NCI-H524 treated with DMSO at 0.1 percent for 48 hours (cell line): ENCODE measurements at regions not wholly inside any gene's neighbourhood (a gene's known extent, or its start where the extent isn't known, plus 50 kb on each side); places are given as distances from the start of the nearest gene placed in this dataset.
A peak's percentile ranks its signal among the peaks of the same experiment; 100 is the strongest.
"Not testable (repeated sequence)": the region's sequence is repeated elsewhere in the genome, so short reads cannot be mapped to it uniquely, and the experiment has no call there.

Source experiments
- DNase-seq: peaks from one replicate; lab custom pipeline; 2025; lab: John Stamatoyannopoulos, UW

DNA sequence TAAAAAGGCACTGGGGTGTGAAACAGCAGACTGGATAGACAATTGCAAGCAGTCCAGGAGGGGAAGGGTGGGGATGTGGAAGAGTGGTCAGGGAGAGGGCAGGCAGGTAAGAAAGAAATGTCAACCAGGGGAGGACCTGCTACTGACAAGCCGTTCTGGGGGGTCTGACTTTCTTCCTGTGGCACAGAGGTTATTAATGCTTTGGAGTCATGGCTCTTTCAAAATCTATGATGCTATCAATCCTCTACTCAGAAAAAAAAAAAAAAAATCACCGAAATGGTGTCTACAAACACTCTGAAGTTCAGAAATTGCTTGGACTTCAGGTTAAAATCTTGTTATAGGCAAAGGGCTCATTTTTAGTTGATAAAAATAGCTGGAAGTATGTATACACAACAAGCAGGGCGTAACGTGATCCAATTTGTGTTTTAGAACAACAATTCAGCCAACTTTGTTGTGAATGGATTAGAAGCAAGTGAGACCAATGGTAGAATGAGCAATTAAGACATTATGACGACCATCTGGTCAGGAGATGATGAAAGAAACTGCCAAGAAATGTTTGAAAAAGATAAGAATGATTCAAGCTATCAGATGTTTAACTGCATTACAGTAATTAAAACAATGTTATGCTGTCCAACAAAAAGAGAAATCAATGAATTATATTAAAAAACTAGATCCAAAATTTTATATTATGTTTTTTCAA is 255.2 kb downstream of the DEPDC1B start:
- no peak for DNase-seq

GRCh38 chr5:60439552-60439951 is 260.4 kb downstream of the DEPDC1B start:
- no peak for DNase-seq

DNA sequence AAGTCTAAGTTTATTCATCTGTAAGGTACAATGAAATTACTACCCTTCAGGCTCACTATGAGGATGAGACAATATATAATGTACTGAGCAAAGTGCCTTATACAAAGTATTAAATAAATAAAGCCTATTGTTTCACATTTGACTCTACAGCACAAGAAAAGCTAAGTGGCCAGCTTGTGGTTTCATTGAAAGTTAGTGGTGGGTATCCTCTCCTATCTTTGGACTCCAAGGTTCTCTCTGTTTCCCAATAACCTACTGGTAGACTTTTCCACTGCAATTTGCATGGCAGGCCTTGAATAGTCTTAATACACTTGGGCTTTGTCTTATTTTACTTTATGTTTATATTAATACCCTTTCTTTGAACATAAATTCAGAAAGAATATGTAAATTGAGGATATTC is 262.7 kb downstream of the DEPDC1B start:
- no peak for DNase-seq

DNA sequence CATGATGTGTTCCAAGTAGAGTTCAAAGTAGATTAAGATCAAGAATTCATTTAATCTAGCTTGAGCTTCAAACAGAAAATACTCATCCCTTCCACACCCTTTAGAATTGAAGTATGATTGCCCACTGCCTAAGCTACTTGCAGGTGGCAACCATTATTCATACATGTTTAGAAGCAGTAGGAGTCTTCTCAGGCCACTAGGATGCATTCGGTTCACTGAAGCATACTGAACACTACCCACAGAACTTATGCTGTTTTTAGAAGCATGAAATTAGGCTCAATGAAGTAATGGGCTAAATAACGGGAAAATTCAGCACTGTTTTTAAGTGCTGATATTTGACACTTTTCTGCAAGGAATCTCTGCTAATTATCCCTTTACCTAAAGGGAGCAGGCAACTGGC is 263.4 kb downstream of the DEPDC1B start:
- no peak for DNase-seq

DNA sequence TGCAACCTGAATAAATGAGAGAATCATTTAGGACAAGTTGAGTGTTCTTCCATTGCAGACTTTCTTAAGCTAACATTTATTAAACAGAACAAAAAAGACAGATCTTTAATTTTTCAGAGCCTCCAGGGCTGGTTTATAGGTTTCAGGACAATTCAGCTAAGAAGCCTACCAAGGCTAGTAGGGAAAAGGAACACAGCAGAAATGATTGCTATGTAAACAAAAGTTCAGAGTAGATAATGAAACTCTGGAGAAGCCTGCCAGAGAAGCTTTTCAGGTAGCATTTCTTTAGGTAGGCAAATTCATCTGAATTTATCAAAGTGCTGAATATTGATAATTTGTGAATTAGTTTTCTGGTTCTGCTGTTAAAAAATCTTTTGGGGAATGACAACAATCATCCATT is 264.2 kb downstream of the DEPDC1B start:
- DNase-seq: no peak

GRCh38 chr5:60426189-60426588 is 273.8 kb downstream of the DEPDC1B start:
- not testable (repeated sequence) for DNase-seq

DNA sequence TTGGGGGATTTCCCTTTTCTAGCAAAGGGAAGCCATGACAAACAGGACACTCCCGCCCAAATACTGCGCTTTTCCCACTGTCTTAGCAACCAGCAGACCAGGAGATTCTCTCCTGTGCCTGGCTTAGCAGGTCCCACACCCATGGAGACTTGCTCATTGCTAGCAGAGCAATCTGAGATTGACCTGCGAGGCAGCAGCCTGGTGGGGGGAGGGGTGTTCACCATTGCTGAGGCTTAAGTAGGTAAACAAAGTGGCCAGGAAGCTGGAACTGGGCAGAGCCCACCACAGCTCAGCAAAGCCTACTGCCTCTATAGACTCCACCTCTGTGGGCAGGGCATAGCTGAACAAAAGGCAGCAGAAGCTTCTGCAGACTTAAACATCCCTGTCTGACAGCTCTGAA is 279.2 kb downstream of the DEPDC1B start:
- not testable (repeated sequence) for DNase-seq

DNA sequence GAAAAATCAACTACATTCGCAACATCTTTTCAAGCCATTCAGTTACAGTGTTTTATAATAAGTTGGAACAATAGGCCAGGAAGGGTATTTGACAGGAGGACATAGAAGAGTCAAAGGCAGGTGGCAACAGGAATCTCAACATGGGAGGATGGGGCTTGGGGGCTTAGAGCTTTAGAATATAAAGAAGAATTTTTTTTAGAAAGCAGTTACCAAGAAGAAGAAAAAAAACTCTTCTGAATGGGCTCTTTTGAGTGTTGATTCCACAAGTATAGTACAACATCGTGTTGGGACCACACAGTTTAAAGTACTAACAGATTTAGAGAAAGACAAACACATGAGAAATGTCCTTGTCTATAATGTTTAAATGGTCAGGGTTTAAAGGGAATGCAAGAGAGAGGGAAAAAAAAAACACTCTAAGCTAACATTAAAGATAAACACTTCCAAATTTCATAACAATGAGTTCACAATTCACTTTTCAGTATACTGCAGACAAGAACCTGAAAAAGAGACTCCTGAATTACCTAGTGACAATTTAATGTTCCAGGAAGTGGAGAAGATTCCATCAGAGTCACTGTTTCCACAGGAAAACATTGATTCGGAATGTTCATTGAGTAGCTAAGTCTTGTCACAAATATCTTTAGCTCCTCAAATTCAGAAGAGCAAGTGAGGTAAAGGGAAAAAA is 282.3 kb downstream of the DEPDC1B start:
- no peak for DNase-seq

GRCh38 chr5:60415443-60415842 is 284.5 kb downstream of the DEPDC1B start:
- DNase-seq: no peak

DNA sequence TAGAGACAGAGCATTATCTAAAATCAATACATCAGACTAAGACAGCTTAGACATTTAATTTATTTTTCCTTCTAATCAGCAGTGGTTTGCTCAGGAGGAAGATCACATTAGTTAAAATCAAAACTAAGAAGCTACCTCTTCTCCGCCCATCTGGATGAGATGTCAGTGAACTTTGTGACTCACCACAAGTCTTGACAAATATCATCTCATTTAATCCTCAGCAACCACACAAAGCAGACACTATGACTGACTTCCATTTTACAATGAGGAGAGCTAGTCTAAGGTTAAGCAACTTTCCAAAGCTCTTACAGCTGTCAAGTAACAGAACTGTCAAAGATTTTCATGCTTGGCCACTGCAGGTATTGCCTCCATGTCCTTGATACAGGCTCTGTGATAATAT is 289.5 kb downstream of the DEPDC1B start:
- no peak for DNase-seq

- DNase-seq: no peak
These were observed 295.8 kb downstream of the DEPDC1B start for GRCh38 chr5:60404171-60404570.

GRCh38 chr5:60403343-60404006 is 296.5 kb downstream of the DEPDC1B start:
- DNase-seq: no peak

DNA sequence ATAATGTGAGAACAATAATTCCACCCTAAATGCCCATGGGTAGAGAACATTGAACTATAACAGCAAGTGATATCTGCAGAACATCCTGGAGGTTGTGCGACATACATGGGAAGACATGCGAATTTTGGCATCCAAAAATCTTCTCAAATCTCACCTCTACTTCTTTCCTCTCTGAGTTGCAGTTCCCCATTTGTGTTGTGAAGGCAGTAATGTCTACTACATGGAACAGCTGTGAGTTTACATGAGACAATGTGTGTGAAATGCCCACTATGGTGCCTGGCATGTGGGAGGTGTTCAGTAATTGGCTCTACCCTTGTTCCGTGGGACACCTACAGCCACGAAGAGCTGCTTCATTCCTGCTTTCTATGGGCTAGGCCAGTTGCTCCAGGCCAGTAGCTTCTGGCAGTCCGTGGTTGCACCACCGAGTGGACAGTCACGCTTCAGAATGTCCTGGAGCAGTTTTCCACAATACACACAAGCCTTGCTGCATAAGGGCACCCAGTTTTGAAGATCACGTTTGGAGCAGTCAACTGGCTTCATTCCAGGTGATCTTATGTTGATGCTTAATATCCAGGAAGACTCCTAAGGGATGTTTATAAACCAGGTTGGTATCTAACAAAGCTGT is 297.7 kb downstream of the DEPDC1B start:
- DNase-seq: no peak

DNA sequence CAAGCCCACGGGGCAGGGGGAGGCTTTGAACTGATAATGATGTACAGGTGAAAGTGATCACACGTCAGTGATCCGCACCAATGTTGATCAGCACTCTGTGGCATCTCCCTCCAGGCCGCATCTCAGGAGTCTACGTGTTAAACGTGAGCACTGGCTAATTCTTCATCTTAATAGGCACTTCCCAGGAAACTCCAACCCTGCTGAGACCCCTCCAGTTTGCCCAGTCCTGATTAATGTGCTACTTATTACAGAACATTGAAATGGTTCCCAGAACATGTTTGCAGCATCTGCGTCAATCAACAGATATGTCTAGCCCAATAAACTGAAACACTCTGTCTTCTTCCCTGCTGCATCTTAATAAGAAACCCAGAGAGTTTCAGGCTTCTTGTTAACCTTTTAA is 298.4 kb downstream of the DEPDC1B start:
- DNase-seq: no peak

DNA sequence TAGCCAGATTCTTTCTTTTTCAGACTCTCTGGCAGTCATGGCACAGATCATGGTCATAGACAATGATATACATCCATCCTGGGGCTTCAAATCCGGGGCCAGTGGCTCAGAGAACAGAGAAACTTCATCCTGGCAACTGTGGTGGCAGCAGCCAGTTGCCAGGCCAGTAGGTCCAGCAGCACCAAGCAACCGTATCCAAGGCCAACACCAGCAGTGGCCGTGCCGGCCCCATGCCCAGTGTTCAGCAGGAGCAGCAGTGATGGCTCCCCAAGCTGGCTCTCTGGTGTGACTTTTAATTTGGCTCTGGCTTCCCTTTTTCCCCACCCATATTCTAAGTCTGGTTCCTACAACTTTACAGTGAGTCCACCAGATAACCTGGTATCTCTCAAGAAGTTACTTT is 300.5 kb downstream of the DEPDC1B start:
- no peak for DNase-seq

DNA sequence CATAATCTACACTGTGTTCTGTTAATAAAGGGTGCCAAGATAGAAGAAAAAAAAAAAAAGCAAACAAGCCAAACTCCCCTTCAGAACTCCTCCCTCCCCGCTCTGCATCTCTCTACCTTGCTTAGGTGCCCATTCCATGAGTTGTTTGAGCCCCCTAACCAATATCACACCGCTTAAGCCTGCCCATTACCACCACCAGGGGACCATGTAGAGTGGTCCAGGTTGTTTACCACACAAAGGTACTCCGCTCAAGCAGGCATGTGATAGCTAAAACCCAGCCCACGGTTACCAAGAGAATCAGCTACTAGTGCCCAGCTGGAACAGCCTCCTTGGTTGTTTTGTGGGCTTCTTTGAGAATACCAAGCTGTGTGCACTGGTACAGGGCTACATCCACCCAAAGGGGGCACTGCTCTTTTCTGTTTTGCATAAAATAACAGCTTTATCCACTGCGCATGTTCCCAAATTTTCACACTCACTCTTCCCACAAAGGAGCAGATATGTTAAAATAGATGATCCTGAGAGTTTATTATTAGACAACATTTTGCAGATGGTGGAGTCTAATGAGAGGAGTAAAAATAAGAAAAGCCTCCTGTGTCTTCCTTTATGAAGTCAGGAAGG is 304.1 kb downstream of the DEPDC1B start:
- no peak for DNase-seq

DNA sequence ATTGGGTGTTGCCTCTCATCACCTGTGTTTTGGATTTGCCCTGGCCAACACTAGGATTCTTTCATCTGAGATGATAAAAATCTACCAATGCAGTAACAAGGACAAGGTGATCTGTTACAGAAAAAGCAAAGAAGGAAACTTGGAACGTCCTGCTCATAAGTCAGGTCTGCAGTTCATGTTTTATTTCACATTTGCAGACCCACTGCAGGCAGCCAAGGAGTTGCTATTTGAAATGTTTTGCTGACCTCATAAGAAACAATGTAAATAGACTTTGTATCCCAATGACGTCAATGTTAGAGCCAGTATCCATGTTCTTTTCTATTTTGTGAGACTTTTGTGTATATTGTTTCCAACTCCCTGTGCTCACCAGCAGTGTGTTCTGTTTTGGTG is 312.9 kb downstream of the DEPDC1B start:
- DNase-seq: no peak

GRCh38 chr5:60386436-60387050 is 313.4 kb downstream of the DEPDC1B start:
- no peak for DNase-seq

DNA sequence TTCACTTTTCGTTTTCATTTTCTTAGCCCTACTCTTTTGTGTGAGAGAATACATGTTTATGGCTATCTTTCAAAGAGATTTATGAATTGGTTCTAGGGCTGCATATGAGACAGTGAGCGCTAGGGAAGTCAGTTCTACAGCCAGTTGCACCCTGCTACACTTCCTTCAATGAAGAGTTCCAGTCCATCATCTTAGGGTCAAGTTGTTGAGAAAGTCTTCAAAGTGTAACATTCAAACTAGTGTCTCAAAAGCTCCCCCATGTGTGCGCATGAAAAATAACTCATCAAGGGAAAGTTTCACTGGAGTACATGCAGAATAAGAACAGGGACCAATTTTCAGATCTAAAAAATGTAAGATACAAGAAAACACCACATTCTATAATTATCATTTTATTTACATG is 317.2 kb downstream of the DEPDC1B start:
- DNase-seq: peak; percentile 2

- no peak for DNase-seq
These were observed 320.1 kb downstream of the DEPDC1B start for GRCh38 chr5:60379907-60380306.

DNA sequence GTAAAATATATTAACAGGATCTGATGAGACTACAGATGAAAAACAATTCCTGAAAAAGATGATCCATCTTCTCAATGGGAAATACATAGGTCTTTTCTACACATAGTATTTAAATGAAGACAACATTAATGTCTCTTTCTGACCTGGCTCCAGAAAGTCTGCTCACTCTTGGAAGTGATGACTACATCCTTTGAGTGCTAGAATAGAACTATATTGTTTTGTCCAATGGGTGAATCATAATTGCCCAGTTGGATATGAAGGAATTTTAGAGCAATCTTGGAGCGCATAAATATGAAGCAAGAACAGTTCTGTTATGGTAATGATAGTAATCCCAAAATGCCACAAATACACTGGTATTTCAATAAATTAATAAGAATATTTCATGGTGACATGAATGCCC is 322.1 kb downstream of the DEPDC1B start:
- DNase-seq: no peak

GRCh38 chr5:60376860-60377259 is 323.1 kb downstream of the DEPDC1B start:
- DNase-seq: no peak
